GM23248 (cell line): ENCODE measurements at regions not wholly inside any gene's neighbourhood (a gene's known extent, or its start where the extent isn't known, plus 50 kb on each side); places are given as distances from the start of the nearest gene placed in this dataset.

Source experiments
- EZH2 ChIP-seq: fragments of 200-600 bp; sonication (generic); IDR thresholded peaks from 2 replicates; pipeline ENCODE4 v1.6.1; 2018; ENCODE audit warnings: antibody characterized with exemption, mild to moderate bottlenecking; ENCODE audit not compliant: insufficient read depth, poor library complexity, severe bottlenecking
- EZH2phosphoT487 ChIP-seq: fragments of 200-600 bp; sonication (generic); IDR thresholded peaks from 2 replicates; pipeline ENCODE4 v1.6.1; 2018; ENCODE audit warnings: antibody characterized with exemption, moderate library complexity, mild to moderate bottlenecking, low read depth; ENCODE audit not compliant: insufficient read depth

GRCh38 chr10:55852900-55853299, 508.2 kb downstream of the ZWINT start:
- no peak for TF ChIP-seq EZH2
- no peak for TF ChIP-seq EZH2phosphoT487
